Upper lobe of left lung (tissue), 4 donors: ENCODE measurements at regions not wholly inside any gene's neighbourhood (a gene's known extent, or its start where the extent isn't known, plus 50 kb on each side); places are given as distances from the start of the nearest gene placed in this dataset.

Experiments used
- CTCF ChIP-seq, 6 experiments: fragments of 450-650 bp in 4 of 6; fragments of 200-600 bp in 2 of 6; sonication (generic) in 2 of 6; IDR thresholded peaks; one replicate each; pipeline ENCODE4 v1.5.1; 2016 to 2019; ENCODE audit warnings: antibody characterized with exemption in 6 of 6
- POLR2A ChIP-seq, 4 donors: fragments of 450-650 bp; IDR thresholded peaks; one replicate each; pipeline ENCODE4 v1.5.1; 2016 to 2017; ENCODE audit warnings: antibody characterized with exemption in 4 of 4, mild to moderate bottlenecking in 2 of 4

GRCh38 chrX:4175221-4175620 is 461.8 kb upstream of the PRKX start:
- TF ChIP-seq CTCF (IDR thresholded peaks at IDR 0.05) (no peak), POLR2A (IDR thresholded peaks at IDR 0.05) (no peak)
